ENCODE measurements at regions not wholly inside any gene's neighbourhood (a gene's known extent, or its start where the extent isn't known, plus 50 kb on each side); places are given as distances from the start of the nearest gene placed in this dataset.

DNA sequence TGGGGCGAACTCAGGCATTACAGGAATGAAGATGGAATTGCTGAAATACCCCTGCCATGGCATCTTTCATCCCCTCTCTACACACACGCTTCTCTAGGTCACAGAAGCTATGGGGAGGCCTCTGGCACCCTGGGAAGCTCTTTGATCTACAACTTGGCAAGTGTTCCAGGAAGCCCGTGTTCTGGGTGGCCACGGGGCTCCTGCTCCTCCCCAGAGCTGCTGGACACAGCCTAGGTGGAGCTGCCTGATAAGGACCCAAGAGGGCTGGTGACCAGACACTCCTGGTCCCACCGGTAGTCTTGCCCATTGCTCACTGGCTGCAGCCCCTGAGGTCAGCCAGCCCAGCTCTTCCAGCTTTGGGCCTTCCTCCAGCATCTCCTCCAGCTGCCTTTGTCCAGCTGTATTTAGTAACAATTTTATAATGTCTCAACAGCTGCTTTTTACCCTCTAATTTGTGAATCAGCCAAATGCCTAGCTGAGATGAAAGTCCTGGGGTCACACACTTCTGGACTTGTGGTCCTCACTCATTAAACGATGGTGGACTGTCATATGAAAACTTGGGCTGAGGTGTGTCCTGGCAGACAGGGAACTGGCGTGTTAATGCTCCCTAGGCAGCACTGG, 72.8 kb upstream of the SPATA13 start:
- no peaks in the 10 kb centered on the region for H3K9me3 Mint-ChIP-seq
- no peaks in the 10 kb centered on the region for H3K36me3 Mint-ChIP-seq (ENCODE audit: low read depth)
- peak overlapping the region; percentile 49 to 97 (median 91) for H3K27ac Mint-ChIP-seq
- no peak overlapping the region for H3K4me3 Mint-ChIP-seq
- peaks cover 10% of the 10 kb centered on the region for H3K27me3 Mint-ChIP-seq (ENCODE audit: low read depth)
- TF ChIP-seq, protein P1, sequence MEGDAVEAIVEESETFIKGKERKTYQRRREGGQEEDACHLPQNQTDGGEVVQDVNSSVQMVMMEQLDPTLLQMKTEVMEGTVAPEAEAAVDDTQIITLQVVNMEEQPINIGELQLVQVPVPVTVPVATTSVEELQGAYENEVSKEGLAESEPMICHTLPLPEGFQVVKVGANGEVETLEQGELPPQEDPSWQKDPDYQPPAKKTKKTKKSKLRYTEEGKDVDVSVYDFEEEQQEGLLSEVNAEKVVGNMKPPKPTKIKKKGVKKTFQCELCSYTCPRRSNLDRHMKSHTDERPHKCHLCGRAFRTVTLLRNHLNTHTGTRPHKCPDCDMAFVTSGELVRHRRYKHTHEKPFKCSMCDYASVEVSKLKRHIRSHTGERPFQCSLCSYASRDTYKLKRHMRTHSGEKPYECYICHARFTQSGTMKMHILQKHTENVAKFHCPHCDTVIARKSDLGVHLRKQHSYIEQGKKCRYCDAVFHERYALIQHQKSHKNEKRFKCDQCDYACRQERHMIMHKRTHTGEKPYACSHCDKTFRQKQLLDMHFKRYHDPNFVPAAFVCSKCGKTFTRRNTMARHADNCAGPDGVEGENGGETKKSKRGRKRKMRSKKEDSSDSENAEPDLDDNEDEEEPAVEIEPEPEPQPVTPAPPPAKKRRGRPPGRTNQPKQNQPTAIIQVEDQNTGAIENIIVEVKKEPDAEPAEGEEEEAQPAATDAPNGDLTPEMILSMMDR (IDR thresholded peaks at IDR 0.05; ENCODE audit: unreplicated experiment in 3 of 3), result no peak
- peaks cover 39% of the 10 kb centered on the region for H3K4me1 Mint-ChIP-seq

DNA sequence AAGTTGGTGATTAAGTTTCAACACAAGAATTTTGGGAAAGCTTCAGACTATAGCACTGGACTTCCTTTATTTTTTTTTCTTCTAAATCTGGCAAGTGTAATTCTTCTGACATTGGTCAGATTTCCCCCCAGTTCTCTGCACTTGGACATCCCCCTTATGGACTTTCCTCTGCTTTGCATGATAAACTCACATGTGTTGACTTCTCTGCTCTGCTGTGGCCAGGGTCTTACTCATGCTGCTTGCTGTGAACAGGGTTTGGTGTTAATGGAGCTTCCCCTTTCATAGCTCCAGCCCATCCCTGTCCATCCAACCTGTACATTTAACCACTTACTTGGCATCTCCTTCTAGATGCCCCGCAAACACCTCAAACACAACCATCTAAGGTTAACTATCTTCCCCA, 70.5 kb upstream of the SPATA13 start:
- H3K4me3 Mint-ChIP-seq, result no peak overlapping the region
- no peaks in the 10 kb centered on the region for H3K36me3 Mint-ChIP-seq (ENCODE audit: low read depth)
- H3K27me3 Mint-ChIP-seq (ENCODE audit: low read depth), result peaks cover 6% of the 10 kb centered on the region
- TF ChIP-seq, protein P1 (IDR thresholded peaks at IDR 0.05; ENCODE audit: unreplicated experiment in 3 of 3), result no peak
- no peak overlapping the region for H3K27ac Mint-ChIP-seq
- H3K4me1 Mint-ChIP-seq, result peaks cover 30% of the 10 kb centered on the region
- peaks cover 3% of the 10 kb centered on the region for H3K9me3 Mint-ChIP-seq

DNA sequence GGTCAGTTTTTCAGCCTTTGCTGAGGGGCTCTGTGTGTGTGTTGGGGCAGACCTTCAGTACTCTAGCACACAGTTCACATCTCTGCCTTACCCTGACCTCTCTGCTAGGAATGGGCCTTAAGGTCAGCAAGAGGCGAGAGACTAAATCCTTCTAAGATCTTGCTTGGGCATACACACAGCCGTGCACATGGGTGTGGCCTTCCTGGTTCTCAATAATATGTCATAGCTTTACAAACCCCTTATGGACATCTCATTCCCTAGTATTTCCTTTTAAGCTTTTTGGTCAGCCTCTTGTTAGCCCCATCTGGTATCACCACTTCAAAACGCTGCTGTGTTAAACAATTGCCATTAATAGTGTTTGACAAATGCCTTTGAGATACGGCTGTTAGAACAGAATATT, 69.4 kb upstream of the SPATA13 start:
- Mint-ChIP-seq H3K4me3 (no peak overlapping the region), H3K9me3 (peaks cover 3% of the 10 kb centered on the region), H3K27me3 (ENCODE audit: low read depth) (peaks cover 3% of the 10 kb centered on the region), H3K27ac (no peak overlapping the region), H3K36me3 (ENCODE audit: low read depth) (no peaks in the 10 kb centered on the region), H3K4me1 (peaks cover 24% of the 10 kb centered on the region)
- TF ChIP-seq, protein P1 (IDR thresholded peaks at IDR 0.05; ENCODE audit: unreplicated experiment in 3 of 3), result no peak

DNA sequence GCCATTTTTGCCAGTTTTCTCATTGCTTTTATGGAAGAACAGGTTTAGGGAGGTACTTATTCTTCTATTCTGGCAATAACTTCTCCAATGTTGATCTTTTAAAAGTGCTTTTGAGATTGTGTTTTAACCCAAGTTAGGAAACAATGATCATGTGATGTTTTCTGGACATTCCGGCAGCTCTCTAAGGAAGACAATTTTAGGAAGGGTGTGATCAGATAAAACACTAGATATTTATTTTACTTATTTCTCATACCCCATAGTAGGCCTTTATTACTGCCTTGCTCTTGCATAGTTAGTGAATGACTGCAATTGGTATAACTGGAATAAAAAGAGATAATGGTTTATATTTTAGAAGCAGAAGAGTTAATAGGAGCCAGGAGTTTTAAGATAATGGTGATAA, 68.4 kb upstream of the SPATA13 start:
- no peaks in the 10 kb centered on the region for H3K36me3 Mint-ChIP-seq (ENCODE audit: low read depth)
- H3K9me3 Mint-ChIP-seq, result peaks cover 3% of the 10 kb centered on the region
- peaks cover 14% of the 10 kb centered on the region for H3K4me1 Mint-ChIP-seq
- H3K27me3 Mint-ChIP-seq (ENCODE audit: low read depth), result no peaks in the 10 kb centered on the region
- TF ChIP-seq, protein P1 (IDR thresholded peaks at IDR 0.05; ENCODE audit: unreplicated experiment in 3 of 3), result no peak
- H3K4me3 Mint-ChIP-seq, result no peak overlapping the region
- H3K27ac Mint-ChIP-seq, result no peak overlapping the region

DNA sequence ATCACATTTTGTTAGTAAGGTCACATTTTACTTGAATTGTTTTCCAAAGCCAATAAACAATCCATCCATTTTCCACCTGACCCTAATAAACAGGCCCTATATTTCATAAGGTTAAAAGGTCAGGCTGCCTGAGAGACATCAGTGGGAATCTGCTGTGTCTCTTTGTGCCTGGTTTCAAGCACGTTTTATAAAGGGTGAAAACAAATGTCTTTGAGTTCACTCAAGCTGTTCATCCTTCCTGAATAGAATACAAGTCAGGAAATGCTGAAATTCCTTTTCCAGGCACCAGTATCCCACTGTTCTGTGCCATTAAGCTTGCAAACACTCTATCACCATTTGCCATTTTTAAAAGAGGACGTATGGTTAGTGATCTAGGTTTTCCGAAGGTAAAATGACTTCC, 67.5 kb upstream of the SPATA13 start:
- TF ChIP-seq, protein P1 (IDR thresholded peaks at IDR 0.05; ENCODE audit: unreplicated experiment in 3 of 3), result no peak
- Mint-ChIP-seq H3K27me3 (ENCODE audit: low read depth) (no peaks in the 10 kb centered on the region), H3K27ac (no peak overlapping the region), H3K4me3 (no peak overlapping the region), H3K9me3 (peaks cover 3% of the 10 kb centered on the region), H3K36me3 (ENCODE audit: low read depth) (no peaks in the 10 kb centered on the region), H3K4me1 (peaks cover 5% of the 10 kb centered on the region)

DNA sequence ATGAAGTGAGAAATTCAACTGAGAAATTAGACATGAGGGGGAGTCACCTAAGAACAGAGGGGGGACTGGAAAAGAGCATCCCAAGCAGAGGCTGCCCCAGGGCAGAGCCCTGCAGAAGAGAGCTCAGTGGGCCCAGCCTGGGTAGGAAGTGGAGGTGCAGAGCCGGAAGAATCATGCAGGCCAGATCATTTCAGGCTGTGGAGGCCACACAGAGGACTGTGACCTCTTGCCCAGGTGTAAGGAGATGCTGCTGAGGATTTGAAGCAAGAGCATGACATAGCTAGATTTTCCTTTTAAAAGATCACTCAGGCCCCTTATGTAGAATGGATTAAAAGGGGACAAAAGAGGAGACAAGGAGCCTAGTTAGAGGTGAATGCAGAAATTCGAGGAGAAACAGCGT, 63.9 kb upstream of the SPATA13 start:
- peaks cover 6% of the 10 kb centered on the region for H3K4me1 Mint-ChIP-seq
- H3K27me3 Mint-ChIP-seq (ENCODE audit: low read depth), result no peaks in the 10 kb centered on the region
- H3K9me3 Mint-ChIP-seq, result peaks cover 3% of the 10 kb centered on the region
- TF ChIP-seq, protein P1 (IDR thresholded peaks at IDR 0.05; ENCODE audit: unreplicated experiment in 3 of 3), result no peak
- H3K36me3 Mint-ChIP-seq (ENCODE audit: low read depth), result no peaks in the 10 kb centered on the region
- no peak overlapping the region for H3K4me3 Mint-ChIP-seq
- H3K27ac Mint-ChIP-seq, result peak overlapping the region in 1 of 3 experiments; percentile 14
